WTC11 (cell line): ENCODE measurements at regions not wholly inside any gene's neighbourhood (a gene's known extent, or its start where the extent isn't known, plus 50 kb on each side); places are given as distances from the start of the nearest gene placed in this dataset.

Source experiments
- ATAC-seq: fragments of 200-7000 bp; cut with Tn5 transposase; 2 replicates; pipeline ENCODE4 v1.10.0; 2021; ENCODE audit warnings: mild to moderate bottlenecking, moderate library complexity
- CTCF ChIA-PET: fragments of 300-600 bp; sonication (Branson Sonifier 250); formaldehyde crosslinking; loops from one replicate; lab custom pipeline; 2021; ENCODE audit warnings: antibody characterized with exemption; lab: Charles Lee
- POLR2A ChIA-PET: fragments of 350-600 bp; sonication (Branson Sonifier 250); formaldehyde crosslinking; loops from one replicate; lab custom pipeline; 2021; ENCODE audit warnings: antibody characterized with exemption; lab: Charles Lee
- DNase-seq: peaks from one replicate; pipeline ENCODE4 v3.0.0; 2021; ENCODE audit warnings: low spot score
- H3K27ac Mint-ChIP-seq: 2 replicates; pipeline ENCODE4 v1.8.0; 2021; ENCODE audit warnings: mixed read lengths
- H3K27me3 Mint-ChIP-seq: 2 replicates; pipeline ENCODE4 v1.8.0; 2021; ENCODE audit warnings: low read depth, mild to moderate bottlenecking, moderate library complexity, mixed read lengths
- H3K36me3 Mint-ChIP-seq: 2 replicates; pipeline ENCODE4 v1.8.0; 2021; ENCODE audit warnings: mixed read lengths
- H3K4me1 Mint-ChIP-seq: 2 replicates; pipeline ENCODE4 v1.8.0; 2022; ENCODE audit warnings: mixed read lengths
- H3K4me3 Mint-ChIP-seq: 2 replicates; pipeline ENCODE4 v1.8.0; 2021; ENCODE audit warnings: mild to moderate bottlenecking, moderate library complexity, mixed read lengths
- H3K9me3 Mint-ChIP-seq: 2 replicates; pipeline ENCODE4 v1.8.0; 2021; ENCODE audit warnings: mixed read lengths
- E2F5 ChIP-seq: sonication (generic); formaldehyde crosslinking; IDR thresholded peaks from 2 replicates; pipeline ENCODE4 v1.8.1; 2022; ENCODE audit warnings: mild to moderate bottlenecking, moderate library complexity, missing genetic modification reagents
- FOXP4 ChIP-seq: sonication (generic); formaldehyde crosslinking; IDR thresholded peaks from 2 replicates; pipeline ENCODE4 v1.8.0; 2022; ENCODE audit warnings: mild to moderate bottlenecking, missing genetic modification reagents
- GRHL2 ChIP-seq: fragments of 250-450 bp; sonication (Bioruptor Pico); IDR thresholded peaks from 2 replicates; pipeline ENCODE4 v1.8.0; 2022; ENCODE audit warnings: mild to moderate bottlenecking, moderate library complexity; ENCODE audit not compliant: insufficient replicate concordance, severe bottlenecking
- JAZF1 ChIP-seq: fragments of 250-450 bp; sonication (Bioruptor Pico); IDR thresholded peaks from 2 replicates; pipeline ENCODE4 v1.9.0; 2021; ENCODE audit warnings: moderate library complexity, mild to moderate bottlenecking, inconsistent platforms
- NR3C1 ChIP-seq: sonication (generic); formaldehyde crosslinking; conservative IDR thresholded peaks from 2 replicates; pipeline ENCODE4 v1.8.1; 2023; ENCODE audit warnings: low read depth, mild to moderate bottlenecking, missing genetic modification reagents
- RORB ChIP-seq: fragments of 250-450 bp; sonication (Bioruptor Pico); IDR thresholded peaks from 2 replicates; pipeline ENCODE4 v1.9.0; 2021; ENCODE audit warnings: mild to moderate bottlenecking
- TEAD4 ChIP-seq: sonication (generic); formaldehyde crosslinking; IDR thresholded peaks from 2 replicates; pipeline ENCODE4 v1.8.0; 2022; ENCODE audit warnings: mild to moderate bottlenecking, missing genetic modification reagents
- ZNF423 ChIP-seq: fragments of 250-450 bp; sonication (Bioruptor Pico); IDR thresholded peaks from 2 replicates; pipeline ENCODE4 v2.1.2; 2022; ENCODE audit warnings: mild to moderate bottlenecking, moderate library complexity
- ZNF425 ChIP-seq: fragments of 250-450 bp; sonication (Bioruptor Pico); conservative IDR thresholded peaks from 2 replicates; pipeline ENCODE4 v1.9.0; 2021; ENCODE audit warnings: mild to moderate bottlenecking
- TF ChIP-seq, protein P1 (sequence below): sonication (generic); formaldehyde crosslinking; IDR thresholded peaks from 2 replicates; pipeline ENCODE4 v1.8.1; 2022; ENCODE audit warnings: mild to moderate bottlenecking, missing genetic modification reagents, moderate library complexity, borderline replicate concordance
- TF ChIP-seq, protein P2 (sequence below): fragments of 200-600 bp; IDR thresholded peaks from 2 replicates; pipeline ENCODE4 v1.8.0; 2022; ENCODE audit warnings: antibody characterized with exemption
- TF ChIP-seq, protein P3 (sequence below): sonication (generic); formaldehyde crosslinking; IDR thresholded peaks from 2 replicates; pipeline ENCODE4 v1.8.1; 2023; ENCODE audit warnings: mild to moderate bottlenecking, missing genetic modification reagents

DNA sequence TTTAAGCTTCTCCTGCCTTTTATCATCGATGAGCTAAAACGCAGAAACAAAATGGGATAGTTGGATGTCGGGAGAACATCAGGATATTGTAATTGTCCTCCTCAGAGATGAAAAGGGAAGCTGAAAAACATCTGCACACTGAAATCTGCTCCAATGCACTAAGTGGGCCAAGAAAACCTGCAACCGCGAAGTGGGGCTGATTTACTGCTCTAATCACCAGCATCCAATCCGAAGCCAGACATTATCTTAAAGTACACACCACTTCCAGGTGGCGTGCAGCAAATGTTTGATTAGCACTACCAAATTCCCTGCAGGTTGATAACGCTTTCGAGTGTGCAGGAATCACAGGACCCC is 230.3 kb upstream of the SLC14A2 start:
- no peak for TF ChIP-seq NR3C1
- TF ChIP-seq RORB, result no peak
- no peak for TF ChIP-seq ZNF423 (CRISPR knock-in tag)
- TF ChIP-seq, protein P1, sequence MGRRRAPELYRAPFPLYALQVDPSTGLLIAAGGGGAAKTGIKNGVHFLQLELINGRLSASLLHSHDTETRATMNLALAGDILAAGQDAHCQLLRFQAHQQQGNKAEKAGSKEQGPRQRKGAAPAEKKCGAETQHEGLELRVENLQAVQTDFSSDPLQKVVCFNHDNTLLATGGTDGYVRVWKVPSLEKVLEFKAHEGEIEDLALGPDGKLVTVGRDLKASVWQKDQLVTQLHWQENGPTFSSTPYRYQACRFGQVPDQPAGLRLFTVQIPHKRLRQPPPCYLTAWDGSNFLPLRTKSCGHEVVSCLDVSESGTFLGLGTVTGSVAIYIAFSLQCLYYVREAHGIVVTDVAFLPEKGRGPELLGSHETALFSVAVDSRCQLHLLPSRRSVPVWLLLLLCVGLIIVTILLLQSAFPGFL (CRISPR knock-in tag), result no peak
- no peak for TF ChIP-seq TEAD4 (CRISPR knock-in tag)
- TF ChIP-seq FOXP4 (CRISPR knock-in tag), result no peak
- TF ChIP-seq E2F5, result no peak
- Mint-ChIP-seq H3K4me3 (no peak overlapping the region), H3K9me3 (no peaks in the 10 kb centered on the region), H3K36me3 (no peaks in the 10 kb centered on the region), H3K27me3 (no peaks in the 10 kb centered on the region; the same call in 1 of the 2 replicates), H3K27ac (peak overlapping the region; percentile 83; the same call in 1 of the 2 replicates), H3K4me1 (peaks cover 8% of the 10 kb centered on the region)
- ATAC-seq, result no peak
- ChIA-PET CTCF (interaction anchor here (0.6 to 2.3 kb wide), 18 partner anchors 10 to 1425 kb away, joined by 3 to 16 read pairs (median 4); no protein-coding TSS in a partner anchor), POLR2A (no interaction called here)
- no peak for DNase-seq

DNA sequence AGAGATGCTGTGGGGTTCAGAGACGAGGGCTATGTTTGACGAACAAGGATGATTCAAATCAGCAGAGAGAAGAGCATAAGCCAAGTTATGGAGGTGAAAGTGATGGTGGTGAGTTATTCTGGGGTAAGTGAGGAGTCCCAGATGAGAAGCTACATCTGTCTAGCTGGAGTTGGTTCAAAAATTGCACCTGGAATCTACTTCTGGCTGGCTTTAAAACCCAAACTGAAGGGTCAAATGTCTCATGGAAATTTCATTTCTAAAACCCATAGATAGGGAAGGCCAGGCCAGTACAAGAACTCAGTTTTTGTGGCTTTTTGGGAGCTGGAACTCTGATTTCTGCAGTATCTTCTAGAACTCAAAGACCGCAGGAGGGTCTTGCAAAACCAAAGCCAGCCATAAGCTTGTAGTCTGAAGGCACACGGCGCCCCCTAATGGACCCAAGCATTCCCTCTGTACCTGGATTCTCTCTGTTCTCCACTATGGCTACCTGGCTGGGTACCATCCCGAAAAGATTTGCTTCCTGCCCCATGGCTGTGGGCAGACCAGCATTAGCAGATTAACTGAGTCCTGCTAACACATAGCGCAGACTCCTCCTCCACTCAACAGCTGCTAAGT is 229.1 kb upstream of the SLC14A2 start:
- H3K27ac Mint-ChIP-seq, result no peak overlapping the region
- DNase-seq, result peak; percentile 71
- H3K4me1 Mint-ChIP-seq, result peaks cover 8% of the 10 kb centered on the region
- ChIA-PET CTCF (interaction anchor here (0.6 to 2.3 kb wide), 30 partner anchors 14 to 738 kb away, joined by 3 to 16 read pairs (median 4); no protein-coding TSS in a partner anchor), POLR2A (no interaction called here)
- TF ChIP-seq, protein P2, sequence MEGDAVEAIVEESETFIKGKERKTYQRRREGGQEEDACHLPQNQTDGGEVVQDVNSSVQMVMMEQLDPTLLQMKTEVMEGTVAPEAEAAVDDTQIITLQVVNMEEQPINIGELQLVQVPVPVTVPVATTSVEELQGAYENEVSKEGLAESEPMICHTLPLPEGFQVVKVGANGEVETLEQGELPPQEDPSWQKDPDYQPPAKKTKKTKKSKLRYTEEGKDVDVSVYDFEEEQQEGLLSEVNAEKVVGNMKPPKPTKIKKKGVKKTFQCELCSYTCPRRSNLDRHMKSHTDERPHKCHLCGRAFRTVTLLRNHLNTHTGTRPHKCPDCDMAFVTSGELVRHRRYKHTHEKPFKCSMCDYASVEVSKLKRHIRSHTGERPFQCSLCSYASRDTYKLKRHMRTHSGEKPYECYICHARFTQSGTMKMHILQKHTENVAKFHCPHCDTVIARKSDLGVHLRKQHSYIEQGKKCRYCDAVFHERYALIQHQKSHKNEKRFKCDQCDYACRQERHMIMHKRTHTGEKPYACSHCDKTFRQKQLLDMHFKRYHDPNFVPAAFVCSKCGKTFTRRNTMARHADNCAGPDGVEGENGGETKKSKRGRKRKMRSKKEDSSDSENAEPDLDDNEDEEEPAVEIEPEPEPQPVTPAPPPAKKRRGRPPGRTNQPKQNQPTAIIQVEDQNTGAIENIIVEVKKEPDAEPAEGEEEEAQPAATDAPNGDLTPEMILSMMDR, result peak; percentile 47
- TF ChIP-seq, protein P3, sequence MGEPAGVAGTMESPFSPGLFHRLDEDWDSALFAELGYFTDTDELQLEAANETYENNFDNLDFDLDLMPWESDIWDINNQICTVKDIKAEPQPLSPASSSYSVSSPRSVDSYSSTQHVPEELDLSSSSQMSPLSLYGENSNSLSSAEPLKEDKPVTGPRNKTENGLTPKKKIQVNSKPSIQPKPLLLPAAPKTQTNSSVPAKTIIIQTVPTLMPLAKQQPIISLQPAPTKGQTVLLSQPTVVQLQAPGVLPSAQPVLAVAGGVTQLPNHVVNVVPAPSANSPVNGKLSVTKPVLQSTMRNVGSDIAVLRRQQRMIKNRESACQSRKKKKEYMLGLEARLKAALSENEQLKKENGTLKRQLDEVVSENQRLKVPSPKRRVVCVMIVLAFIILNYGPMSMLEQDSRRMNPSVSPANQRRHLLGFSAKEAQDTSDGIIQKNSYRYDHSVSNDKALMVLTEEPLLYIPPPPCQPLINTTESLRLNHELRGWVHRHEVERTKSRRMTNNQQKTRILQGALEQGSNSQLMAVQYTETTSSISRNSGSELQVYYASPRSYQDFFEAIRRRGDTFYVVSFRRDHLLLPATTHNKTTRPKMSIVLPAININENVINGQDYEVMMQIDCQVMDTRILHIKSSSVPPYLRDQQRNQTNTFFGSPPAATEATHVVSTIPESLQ (CRISPR knock-in tag), result no peak
- TF ChIP-seq GRHL2 (CRISPR knock-in tag), result no peak
- H3K9me3 Mint-ChIP-seq, result no peaks in the 10 kb centered on the region
- no peaks in the 10 kb centered on the region for H3K36me3 Mint-ChIP-seq
- H3K4me3 Mint-ChIP-seq, result no peak overlapping the region
- no peaks in the 10 kb centered on the region; the same call in 1 of the 2 replicates for H3K27me3 Mint-ChIP-seq
- peak; percentile 86 for ATAC-seq

GRCh38 chr18:45387229-45387628 is 228.0 kb upstream of the SLC14A2 start:
- TF ChIP-seq JAZF1 (no peak), ZNF425 (CRISPR knock-in tag) (no peak)
- H3K36me3 Mint-ChIP-seq, result no peaks in the 10 kb centered on the region
- no peaks in the 10 kb centered on the region; the same call in 1 of the 2 replicates for H3K27me3 Mint-ChIP-seq
- H3K4me1 Mint-ChIP-seq, result peaks cover 8% of the 10 kb centered on the region
- POLR2A ChIA-PET, result interaction anchor here (0.6 kb wide), 1 partner anchor 789 kb away, joined by 4 read pairs; no protein-coding TSS in a partner anchor
- no peak overlapping the region for H3K4me3 Mint-ChIP-seq
- DNase-seq, result no peak
- no peaks in the 10 kb centered on the region for H3K9me3 Mint-ChIP-seq
- CTCF ChIA-PET, result interaction anchor here (1.5 kb wide), 1 partner anchor 21 kb away, joined by 10 read pairs; no protein-coding TSS in a partner anchor
- ATAC-seq, result no peak
- H3K27ac Mint-ChIP-seq, result no peak overlapping the region
